CD14-positive monocyte (primary cell): ENCODE measurements at regions not wholly inside any gene's neighbourhood (a gene's known extent, or its start where the extent isn't known, plus 50 kb on each side); places are given as distances from the start of the nearest gene placed in this dataset.

Experiments
- DNase-seq, 3 donors: peaks; one replicate each; pipeline ENCODE4 v3.0.0-alpha.2; 2011 to 2022
- H2AFZ ChIP-seq: 2 replicates; pipeline ENCODE4 v1.6.0; 2012; ENCODE audit warnings: mild to moderate bottlenecking, low read depth, low read length, inconsistent platforms; ENCODE audit not compliant: insufficient read depth, poor library complexity, severe bottlenecking
- H3K27ac ChIP-seq, 2 donors: 1 replicate in 1 of 2; 2 replicates in 1 of 2; pipeline ENCODE4 v1.5.1; 2012 to 2013; ENCODE audit warnings: low read length in 2 of 2, control low read depth in 1 of 2, inconsistent platforms in 1 of 2, low read depth in 1 of 2, mild to moderate bottlenecking in 1 of 2
- H3K27me3 ChIP-seq, 2 donors: one replicate each; pipeline versions ENCODE4 v1.6.0 to v1.6.1; 2011 to 2013; ENCODE audit warnings: low read length in 2 of 2; ENCODE audit not compliant: control insufficient read depth in 2 of 2, insufficient read depth in 2 of 2
- H3K36me3 ChIP-seq, 2 donors: replicated peaks in 1 of 2; 1 replicate in 1 of 2; 2 replicates in 1 of 2; pipeline versions ENCODE4 v1.5.1 to v1.6.1; 2012 to 2013; ENCODE audit warnings: low read length in 2 of 2, control low read depth in 1 of 2, inconsistent platforms in 1 of 2, mild to moderate bottlenecking in 1 of 2; ENCODE audit not compliant: insufficient read depth in 2 of 2, control insufficient read depth in 1 of 2
- H3K4me1 ChIP-seq, 2 donors: 1 replicate in 1 of 2; 2 replicates in 1 of 2; pipeline versions ENCODE4 v1.5.1 to v1.6.1; 2012 to 2013; ENCODE audit warnings: low read length in 2 of 2, control low read depth in 1 of 2, inconsistent platforms in 1 of 2, mild to moderate bottlenecking in 1 of 2, moderate library complexity in 1 of 2; ENCODE audit not compliant: insufficient read depth in 2 of 2, control insufficient read depth in 1 of 2
- H3K4me2 ChIP-seq: replicated peaks from 2 replicates; pipeline ENCODE3; 2012; ENCODE audit warnings: low read length, moderate library complexity, mild to moderate bottlenecking; ENCODE audit not compliant: poor library complexity, severe bottlenecking; ENCODE audit errors: extremely low read depth
- H3K4me3 ChIP-seq, 3 experiments: fragments of 200-600 bp in 1 of 3; sonication (generic) in 1 of 3; replicated peaks in 1 of 3; 1 replicate in 2 of 3; 2 replicates in 1 of 3; pipeline ENCODE4 v1.5.1; 2011 to 2013; ENCODE audit warnings: low read length in 3 of 3, mild to moderate bottlenecking in 3 of 3, control low read depth in 2 of 3, low read depth in 2 of 3, inconsistent platforms in 1 of 3, moderate library complexity in 1 of 3
- H3K79me2 ChIP-seq: 2 replicates; pipeline ENCODE4 v1.6.0; 2012; ENCODE audit warnings: mild to moderate bottlenecking, control low read depth, inconsistent platforms, low read length, moderate library complexity; ENCODE audit not compliant: insufficient read depth
- H3K9ac ChIP-seq: 2 replicates; pipeline ENCODE4 v1.6.0; 2017; ENCODE audit warnings: low read length, mild to moderate bottlenecking; ENCODE audit not compliant: insufficient read depth, poor library complexity, severe bottlenecking
- H3K9me3 ChIP-seq, 2 donors: replicated peaks in 1 of 2; 1 replicate in 1 of 2; 2 replicates in 1 of 2; pipeline versions ENCODE4 v1.5.1 to v1.6.1; 2012 to 2013; ENCODE audit warnings: low read length in 2 of 2, control low read depth in 1 of 2; ENCODE audit not compliant: control insufficient read depth in 1 of 2, insufficient read depth in 1 of 2
- H4K20me1 ChIP-seq: 2 replicates; pipeline ENCODE4 v1.6.0; 2012; ENCODE audit warnings: mild to moderate bottlenecking, low read length, control low read depth, moderate library complexity; ENCODE audit not compliant: insufficient read depth
- H3K27ac Mint-ChIP-seq, 7 donors: one replicate each; pipeline ENCODE4 v1.8.0; 2020; ENCODE audit warnings: mild to moderate bottlenecking in 7 of 7, mixed read lengths in 7 of 7, moderate library complexity in 6 of 7, inconsistent platforms in 2 of 7
- H3K27me3 Mint-ChIP-seq, 3 donors: one replicate each; pipeline ENCODE4 v1.8.0; 2021 to 2022; ENCODE audit warnings: low read depth in 3 of 3, mild to moderate bottlenecking in 3 of 3, mixed read lengths in 3 of 3, moderate library complexity in 3 of 3, inconsistent platforms in 1 of 3
- H3K36me3 Mint-ChIP-seq, 2 donors: one replicate each; pipeline ENCODE4 v1.8.0; 2020; ENCODE audit warnings: mixed read lengths in 2 of 2, inconsistent platforms in 1 of 2, mild to moderate bottlenecking in 1 of 2
- H3K4me1 Mint-ChIP-seq: one replicate; pipeline ENCODE4 v1.8.0; 2020; ENCODE audit warnings: mild to moderate bottlenecking, mixed read lengths
- H3K4me3 Mint-ChIP-seq, 2 donors: one replicate each; pipeline ENCODE4 v1.8.0; 2020; ENCODE audit warnings: mild to moderate bottlenecking in 2 of 2, mixed read lengths in 2 of 2, moderate library complexity in 1 of 2
- H3K9me3 Mint-ChIP-seq, 7 donors: one replicate each; pipeline ENCODE4 v1.8.0; 2020 to 2022; ENCODE audit warnings: mixed read lengths in 7 of 7, mild to moderate bottlenecking in 6 of 7, moderate library complexity in 6 of 7, inconsistent platforms in 2 of 7
- WGBS: methylation state at CpG from one replicate; pipeline ENCODE4 v1.1.5; 2013; ENCODE audit warnings: missing lambda C conversion rate; ENCODE audit not compliant: insufficient coverage; 5-methylcytosine and 5-hydroxymethylcytosine counted together
- intact Hi-C, 2 donors: fragments of 100-400 bp; cut with micrococcal nuclease; formaldehyde crosslinking; loops; one replicate each; pipeline versions ENCODE4 v1.15.0 to v1.15.1; 2023
- TF ChIP-seq, protein P1 (sequence below): fragments of 200-600 bp; IDR thresholded peaks from one replicate; pipeline ENCODE4 v1.8.0; 2022; ENCODE audit warnings: antibody characterized with exemption, mild to moderate bottlenecking

DNA sequence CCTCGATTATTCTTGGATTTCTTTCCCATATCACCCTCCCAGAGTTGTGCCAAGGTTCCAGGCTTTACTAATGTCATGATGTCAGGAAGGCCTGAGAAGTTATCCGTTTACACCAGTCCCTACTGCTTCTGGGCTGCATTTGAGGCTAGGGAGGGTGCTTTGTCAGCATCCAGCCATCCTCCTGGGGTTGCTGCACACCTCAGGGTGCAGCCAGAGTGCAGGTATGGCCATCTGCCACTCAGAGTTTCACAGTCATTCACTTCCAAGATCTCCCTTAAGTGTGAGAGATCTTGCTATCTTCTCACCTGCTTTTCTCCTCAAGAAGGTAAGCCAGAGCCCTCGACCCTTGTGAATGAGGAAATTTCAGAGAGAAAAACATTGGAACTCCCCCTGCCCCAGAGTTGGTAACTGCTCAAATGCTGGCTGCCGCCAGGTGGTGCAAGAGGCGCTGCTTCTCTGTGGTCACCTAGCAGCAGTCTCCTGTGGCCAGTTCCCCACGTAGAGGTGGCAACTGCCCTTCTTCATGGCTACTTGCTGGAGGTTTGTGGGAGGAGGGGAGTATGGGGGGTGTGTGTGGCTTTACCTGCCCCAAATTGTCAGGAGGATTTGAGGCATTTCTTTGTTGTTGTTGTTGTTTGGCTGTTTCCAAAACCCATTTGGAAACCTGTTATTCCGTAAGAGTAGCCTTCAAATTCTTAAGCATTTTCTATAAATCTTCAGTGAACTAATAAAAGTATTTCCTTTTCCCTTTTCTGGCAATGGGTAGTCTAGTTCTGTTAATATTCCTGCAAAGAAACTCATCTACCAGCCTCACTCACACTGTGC, 259.6 kb upstream of the DMRT1 start:
- intact Hi-C loops: no loop called here
- peaks cover 5 to 12% (median 10%) of the 10 kb centered on the region in 7 donors for H3K9me3 Mint-ChIP-seq
- H3K4me3 Mint-ChIP-seq: no peak overlapping the region
- no peaks in the 10 kb centered on the region for H3K79me2 ChIP-seq
- 87% methylated on average over 5 of the region's 7 CpGs for WGBS
- no peaks in the 10 kb centered on the region for H4K20me1 ChIP-seq
- peaks cover 0 to 2% (median 1%) of the 10 kb centered on the region in 3 donors for H3K27me3 Mint-ChIP-seq
- H3K9me3 ChIP-seq: peaks cover 0 to 6% of the 10 kb centered on the region in 2 donors
- H3K4me2 ChIP-seq: no peak overlapping the region
- H3K36me3 ChIP-seq: no peaks in the 10 kb centered on the region
- H2AFZ ChIP-seq: no peak overlapping the region
- H3K27me3 ChIP-seq: no peaks in the 10 kb centered on the region
- H3K9ac ChIP-seq: no peak overlapping the region
- no peaks in the 10 kb centered on the region for H3K4me1 Mint-ChIP-seq
- no peaks in the 10 kb centered on the region for H3K36me3 Mint-ChIP-seq
- no peaks in the 10 kb centered on the region for H3K4me1 ChIP-seq
- no peak overlapping the region for H3K27ac ChIP-seq
- TF ChIP-seq, protein P1, sequence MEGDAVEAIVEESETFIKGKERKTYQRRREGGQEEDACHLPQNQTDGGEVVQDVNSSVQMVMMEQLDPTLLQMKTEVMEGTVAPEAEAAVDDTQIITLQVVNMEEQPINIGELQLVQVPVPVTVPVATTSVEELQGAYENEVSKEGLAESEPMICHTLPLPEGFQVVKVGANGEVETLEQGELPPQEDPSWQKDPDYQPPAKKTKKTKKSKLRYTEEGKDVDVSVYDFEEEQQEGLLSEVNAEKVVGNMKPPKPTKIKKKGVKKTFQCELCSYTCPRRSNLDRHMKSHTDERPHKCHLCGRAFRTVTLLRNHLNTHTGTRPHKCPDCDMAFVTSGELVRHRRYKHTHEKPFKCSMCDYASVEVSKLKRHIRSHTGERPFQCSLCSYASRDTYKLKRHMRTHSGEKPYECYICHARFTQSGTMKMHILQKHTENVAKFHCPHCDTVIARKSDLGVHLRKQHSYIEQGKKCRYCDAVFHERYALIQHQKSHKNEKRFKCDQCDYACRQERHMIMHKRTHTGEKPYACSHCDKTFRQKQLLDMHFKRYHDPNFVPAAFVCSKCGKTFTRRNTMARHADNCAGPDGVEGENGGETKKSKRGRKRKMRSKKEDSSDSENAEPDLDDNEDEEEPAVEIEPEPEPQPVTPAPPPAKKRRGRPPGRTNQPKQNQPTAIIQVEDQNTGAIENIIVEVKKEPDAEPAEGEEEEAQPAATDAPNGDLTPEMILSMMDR: no peak
- no peak for DNase-seq
- no peak overlapping the region for H3K27ac Mint-ChIP-seq
- no peak overlapping the region for H3K4me3 ChIP-seq

- Mint-ChIP-seq H3K27ac (no peak overlapping the region), H3K4me1 (no peaks in the 10 kb centered on the region), H3K4me3 (no peak overlapping the region), H3K36me3 (no peaks in the 10 kb centered on the region), H3K27me3 (no peaks in the 10 kb centered on the region), H3K9me3 (peaks cover 5 to 9% (median 5%) of the 10 kb centered on the region in 7 donors)
- intact Hi-C loops: no loop called here
- H3K4me3 ChIP-seq: no peak overlapping the region
- WGBS: 100% methylated on average over 2 of the region's 3 CpGs
- no peaks in the 10 kb centered on the region for H3K79me2 ChIP-seq
- no peak overlapping the region for H3K4me2 ChIP-seq
- TF ChIP-seq, protein P1: no peak
- no peaks in the 10 kb centered on the region for H3K4me1 ChIP-seq
- H4K20me1 ChIP-seq: no peaks in the 10 kb centered on the region
- peaks cover 0 to 6% of the 10 kb centered on the region in 2 donors for H3K9me3 ChIP-seq
- H3K27ac ChIP-seq: no peak overlapping the region
- H3K9ac ChIP-seq: no peak overlapping the region
- no peak for DNase-seq
- no peaks in the 10 kb centered on the region for H3K27me3 ChIP-seq
- no peaks in the 10 kb centered on the region for H3K36me3 ChIP-seq
- H2AFZ ChIP-seq: no peak overlapping the region
Measured at GRCh38 chr9:582775-583174, 258.7 kb upstream of the DMRT1 start.
